ENCODE measurements at regions not wholly inside any gene's neighbourhood (a gene's known extent, or its start where the extent isn't known, plus 50 kb on each side); places are given as distances from the start of the nearest gene placed in this dataset.

DNA sequence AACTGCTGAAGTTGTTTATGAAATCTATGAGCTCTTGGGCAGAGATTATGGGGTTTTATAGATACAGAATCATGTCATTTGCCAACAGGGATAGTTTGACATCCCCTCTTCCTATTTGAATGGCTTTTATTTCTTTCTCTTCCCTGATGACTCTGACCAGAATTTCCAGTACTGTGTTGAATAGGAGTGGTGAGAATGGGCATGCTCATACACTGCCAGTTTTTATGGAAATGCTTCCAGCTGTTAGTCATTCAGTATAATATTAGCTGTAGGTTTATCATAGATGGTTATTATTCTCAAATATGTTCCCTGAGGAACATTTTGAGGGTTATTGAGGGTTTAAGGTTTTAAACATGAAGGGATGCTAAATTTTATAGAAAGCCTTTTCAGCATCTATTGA lies 121.2 kb downstream of the NR4A2 start:
- Histone ChIP-seq H3K9me3 (ENCODE audit: control insufficient read depth, insufficient read depth, low read depth, low read length) (no peaks in the 10 kb centered on the region), H3K4me1 (ENCODE audit: control insufficient read depth, extremely low read depth, insufficient read depth, low read length) (no peaks in the 10 kb centered on the region), H3K4me3 (replicated peaks in 1 of 4; ENCODE audit: control extremely low read depth in 1 of 4, insufficient read depth in 1 of 4, low read depth in 3 of 4, low read length in 4 of 4) (no peak overlapping the region), H3K79me2 (ENCODE audit: control insufficient read depth, insufficient read depth, low read length) (no peaks in the 10 kb centered on the region), H2AFZ (ENCODE audit: low read length) (no peak overlapping the region), H3K9ac (ENCODE audit: insufficient read depth, low read length) (no peak overlapping the region), H3K27me3 (ENCODE audit: control insufficient read depth, insufficient read depth, low read length) (no peaks in the 10 kb centered on the region), H3K36me3 (ENCODE audit: control insufficient read depth, insufficient read depth, low read length) (no peaks in the 10 kb centered on the region), H4K20me1 (ENCODE audit: control insufficient read depth, extremely low read depth, insufficient read depth, low read length) (no peaks in the 10 kb centered on the region), H3K4me2 (ENCODE audit: extremely low read depth, insufficient read depth, low read length) (no peak overlapping the region), H3K27ac (ENCODE audit: insufficient read depth, low read length) (no peak overlapping the region)
- no peak for TF ChIP-seq EZH2 (IDR thresholded peaks at IDR 0.05; ENCODE audit: low read length, missing control alignments)
- TF ChIP-seq, protein P1, sequence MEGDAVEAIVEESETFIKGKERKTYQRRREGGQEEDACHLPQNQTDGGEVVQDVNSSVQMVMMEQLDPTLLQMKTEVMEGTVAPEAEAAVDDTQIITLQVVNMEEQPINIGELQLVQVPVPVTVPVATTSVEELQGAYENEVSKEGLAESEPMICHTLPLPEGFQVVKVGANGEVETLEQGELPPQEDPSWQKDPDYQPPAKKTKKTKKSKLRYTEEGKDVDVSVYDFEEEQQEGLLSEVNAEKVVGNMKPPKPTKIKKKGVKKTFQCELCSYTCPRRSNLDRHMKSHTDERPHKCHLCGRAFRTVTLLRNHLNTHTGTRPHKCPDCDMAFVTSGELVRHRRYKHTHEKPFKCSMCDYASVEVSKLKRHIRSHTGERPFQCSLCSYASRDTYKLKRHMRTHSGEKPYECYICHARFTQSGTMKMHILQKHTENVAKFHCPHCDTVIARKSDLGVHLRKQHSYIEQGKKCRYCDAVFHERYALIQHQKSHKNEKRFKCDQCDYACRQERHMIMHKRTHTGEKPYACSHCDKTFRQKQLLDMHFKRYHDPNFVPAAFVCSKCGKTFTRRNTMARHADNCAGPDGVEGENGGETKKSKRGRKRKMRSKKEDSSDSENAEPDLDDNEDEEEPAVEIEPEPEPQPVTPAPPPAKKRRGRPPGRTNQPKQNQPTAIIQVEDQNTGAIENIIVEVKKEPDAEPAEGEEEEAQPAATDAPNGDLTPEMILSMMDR (conservative IDR thresholded peaks at IDR 0.05 in 1 of 2, IDR thresholded peaks at IDR 0.05 in 1 of 2; ENCODE audit: low read depth in 1 of 2, low read length in 2 of 2), result no peak
- DNase-seq (ENCODE audit: low read depth in 2 of 2), result no peak

DNA sequence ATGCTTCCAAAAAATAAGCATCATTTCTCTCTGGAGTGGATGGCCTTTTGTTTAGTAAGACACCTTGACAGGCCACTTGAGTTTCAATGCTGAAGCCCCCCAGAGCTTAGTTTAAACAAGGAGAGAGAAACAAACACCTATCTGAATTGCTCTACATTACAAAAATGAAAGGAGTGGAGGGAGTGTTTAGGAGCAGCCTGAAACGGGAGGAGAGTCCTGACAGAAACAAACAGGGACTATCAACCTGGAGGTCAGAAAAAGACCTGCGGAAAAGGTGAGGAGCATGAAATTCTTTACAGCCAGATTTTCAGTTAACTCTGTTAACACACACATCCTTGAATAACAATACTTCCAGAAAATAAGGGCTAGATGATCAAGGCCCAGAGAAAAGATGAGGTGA lies 126.2 kb downstream of the NR4A2 start:
- TF ChIP-seq, protein P1 (conservative IDR thresholded peaks at IDR 0.05 in 1 of 2, IDR thresholded peaks at IDR 0.05 in 1 of 2; ENCODE audit: low read depth in 1 of 2, low read length in 2 of 2), result no peak
- no peak for TF ChIP-seq EZH2 (IDR thresholded peaks at IDR 0.05; ENCODE audit: low read length, missing control alignments)
- no peaks in the 10 kb centered on the region for H3K79me2 ChIP-seq (ENCODE audit: control insufficient read depth, insufficient read depth, low read length)
- DNase-seq (ENCODE audit: low read depth in 2 of 2), result no peak
- H3K36me3 ChIP-seq (ENCODE audit: control insufficient read depth, insufficient read depth, low read length), result no peaks in the 10 kb centered on the region
- no peak overlapping the region for H2AFZ ChIP-seq (ENCODE audit: low read length)
- H3K4me2 ChIP-seq (ENCODE audit: extremely low read depth, insufficient read depth, low read length), result no peak overlapping the region
- H4K20me1 ChIP-seq (ENCODE audit: control insufficient read depth, extremely low read depth, insufficient read depth, low read length), result no peaks in the 10 kb centered on the region
- no peak overlapping the region for H3K4me3 ChIP-seq (replicated peaks in 1 of 4; ENCODE audit: control extremely low read depth in 1 of 4, insufficient read depth in 1 of 4, low read depth in 3 of 4, low read length in 4 of 4)
- H3K9me3 ChIP-seq (ENCODE audit: control insufficient read depth, insufficient read depth, low read depth, low read length), result no peaks in the 10 kb centered on the region
- no peak overlapping the region for H3K27ac ChIP-seq (ENCODE audit: insufficient read depth, low read length)
- H3K4me1 ChIP-seq (ENCODE audit: control insufficient read depth, extremely low read depth, insufficient read depth, low read length), result no peaks in the 10 kb centered on the region
- no peak overlapping the region for H3K9ac ChIP-seq (ENCODE audit: insufficient read depth, low read length)
- no peaks in the 10 kb centered on the region for H3K27me3 ChIP-seq (ENCODE audit: control insufficient read depth, insufficient read depth, low read length)

DNA sequence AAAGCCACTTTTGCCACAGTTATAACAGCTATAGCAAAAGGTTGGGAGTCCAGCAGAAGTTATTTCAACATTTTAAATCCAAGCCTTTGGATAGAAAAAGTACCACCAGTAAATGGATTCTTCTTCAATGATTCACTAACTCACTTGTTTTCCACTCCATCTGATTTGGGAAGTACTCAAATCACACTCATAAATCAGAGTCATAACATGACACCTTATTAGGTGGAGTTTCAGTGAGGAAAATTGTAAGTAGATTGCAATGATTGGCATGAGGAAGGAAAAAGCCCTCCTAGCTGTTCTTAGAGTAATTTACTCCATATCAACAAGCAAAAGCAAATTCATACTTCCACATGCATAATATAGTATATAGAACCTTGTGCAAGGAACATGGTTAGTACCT lies 132.9 kb downstream of the NR4A2 start:
- H3K79me2 ChIP-seq (ENCODE audit: control insufficient read depth, insufficient read depth, low read length), result no peaks in the 10 kb centered on the region
- H3K27ac ChIP-seq (ENCODE audit: insufficient read depth, low read length), result no peak overlapping the region
- H4K20me1 ChIP-seq (ENCODE audit: control insufficient read depth, extremely low read depth, insufficient read depth, low read length), result no peaks in the 10 kb centered on the region
- H3K4me2 ChIP-seq (ENCODE audit: extremely low read depth, insufficient read depth, low read length), result no peak overlapping the region
- H3K27me3 ChIP-seq (ENCODE audit: control insufficient read depth, insufficient read depth, low read length), result no peaks in the 10 kb centered on the region
- no peak overlapping the region for H3K9ac ChIP-seq (ENCODE audit: insufficient read depth, low read length)
- TF ChIP-seq EZH2 (IDR thresholded peaks at IDR 0.05; ENCODE audit: low read length, missing control alignments), result no peak
- peak in 1 of 2 donors; percentile 27 for DNase-seq (ENCODE audit: low read depth in 2 of 2)
- H3K4me3 ChIP-seq (replicated peaks in 1 of 4; ENCODE audit: control extremely low read depth in 1 of 4, insufficient read depth in 1 of 4, low read depth in 3 of 4, low read length in 4 of 4), result no peak overlapping the region
- no peaks in the 10 kb centered on the region for H3K9me3 ChIP-seq (ENCODE audit: control insufficient read depth, insufficient read depth, low read depth, low read length)
- H2AFZ ChIP-seq (ENCODE audit: low read length), result no peak overlapping the region
- H3K4me1 ChIP-seq (ENCODE audit: control insufficient read depth, extremely low read depth, insufficient read depth, low read length), result no peaks in the 10 kb centered on the region
- H3K36me3 ChIP-seq (ENCODE audit: control insufficient read depth, insufficient read depth, low read length), result no peaks in the 10 kb centered on the region

All from fibroblast of lung (primary cell).